SW480 (cell line): ENCODE measurements at regions not wholly inside any gene's neighbourhood (a gene's known extent, or its start where the extent isn't known, plus 50 kb on each side); places are given as distances from the start of the nearest gene placed in this dataset.
"Not testable (repeated sequence)": the region's sequence is repeated elsewhere in the genome, so short reads cannot be mapped to it uniquely, and the experiment has no call there.

Experiments used
- DNase-seq: peaks from one replicate; pipeline ENCODE4 v3.0.0-alpha.2; 2016; ENCODE audit warnings: low spot score

- no peak for DNase-seq
These were observed 110.2 kb upstream of the DPP6 start for GRCh38 chr7:153942036-153942435.

DNA sequence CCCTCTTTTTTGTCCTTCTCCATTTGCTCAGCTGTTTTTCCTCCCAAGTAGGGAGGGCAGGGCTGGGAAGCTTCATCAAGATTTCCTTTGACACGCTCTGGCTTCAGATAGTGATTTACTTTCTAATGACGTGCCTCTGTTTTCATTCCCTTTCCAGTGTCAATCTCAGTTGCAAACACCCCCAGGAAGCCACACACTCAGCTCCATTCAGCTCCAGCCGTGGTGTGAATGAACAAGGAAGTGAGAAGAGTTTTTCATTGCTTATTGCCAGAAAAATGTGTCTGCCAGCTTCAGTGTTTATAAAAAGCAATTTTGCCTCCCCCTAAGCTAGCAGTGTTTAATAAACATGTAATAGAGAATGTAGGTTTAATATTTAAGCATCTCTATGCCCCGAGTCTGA, 108.7 kb upstream of the DPP6 start:
- DNase-seq: no peak

- no peak for DNase-seq
These were observed 108.3 kb upstream of the DPP6 start for GRCh38 chr7:153943861-153944260.

- no peak for DNase-seq
These were observed 104.1 kb upstream of the DPP6 start for GRCh38 chr7:153948060-153948459.

DNA sequence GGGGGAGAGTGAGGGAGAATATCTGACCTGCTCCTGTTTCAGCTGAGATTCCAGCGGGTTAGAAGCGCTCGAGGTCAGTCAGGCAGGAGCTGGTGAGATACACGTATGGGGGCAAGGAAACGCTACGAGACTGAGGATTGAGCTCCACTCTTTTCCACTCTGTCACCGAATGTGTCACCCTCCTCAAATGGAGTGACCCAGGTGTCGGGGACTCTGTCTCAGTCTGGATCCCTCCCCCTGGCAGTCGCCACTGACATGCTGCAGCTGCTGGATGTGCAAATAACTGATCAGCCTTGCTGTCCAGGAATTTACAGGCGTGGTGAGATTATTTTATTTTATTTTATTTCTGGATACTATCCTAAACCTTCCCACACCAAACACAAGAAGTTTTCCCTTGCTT, 100.9 kb upstream of the DPP6 start:
- no peak for DNase-seq

DNA sequence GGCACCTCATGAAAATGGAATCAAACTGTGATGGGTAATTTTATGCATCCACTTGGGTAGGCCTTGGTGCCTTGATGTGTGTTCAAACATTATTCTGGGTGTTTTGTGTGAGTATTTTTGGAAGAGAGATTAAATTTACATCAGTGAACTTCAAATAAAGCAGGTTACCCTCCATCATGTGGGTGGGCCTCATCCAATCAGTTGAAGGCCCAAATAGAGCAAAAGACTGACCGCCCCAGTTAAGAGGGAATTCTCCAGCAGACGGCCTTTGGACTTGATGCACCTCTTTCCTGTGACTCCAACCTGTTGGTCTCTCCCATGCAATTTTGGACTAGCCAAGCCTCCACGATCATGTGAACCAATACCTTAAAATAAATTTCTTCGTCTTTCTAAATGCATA, 97.7 kb upstream of the DPP6 start:
- no peak for DNase-seq

GRCh38 chr7:153957677-153958076, 94.5 kb upstream of the DPP6 start:
- not testable (repeated sequence) for DNase-seq

DNA sequence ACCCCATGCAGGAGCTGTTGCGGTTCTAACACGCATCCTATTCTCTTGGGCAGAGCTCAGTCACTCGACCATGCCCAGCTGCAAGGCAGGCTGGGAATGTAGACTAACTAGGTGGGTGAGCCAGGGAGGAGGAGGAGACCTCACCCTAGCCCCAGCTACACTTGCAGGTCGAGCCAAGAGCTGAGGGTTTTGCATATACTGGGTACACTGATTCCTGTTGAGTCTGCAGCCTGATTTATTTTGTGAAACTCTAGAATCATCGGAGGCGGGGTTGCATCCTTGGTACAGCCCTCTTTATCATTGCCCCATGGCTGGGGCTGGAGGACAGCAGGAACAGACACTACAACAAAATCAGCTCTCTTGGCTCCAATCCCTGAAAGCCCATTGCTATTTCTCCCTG, 93.8 kb upstream of the DPP6 start:
- DNase-seq: not testable (repeated sequence)

GRCh38 chr7:153958789-153959188, 93.4 kb upstream of the DPP6 start:
- not testable (repeated sequence) for DNase-seq

GRCh38 chr7:153964481-153965112, 87.6 kb upstream of the DPP6 start:
- not testable (repeated sequence) for DNase-seq

- DNase-seq: not testable (repeated sequence)
These were observed 83.2 kb upstream of the DPP6 start for GRCh38 chr7:153969016-153969415.

GRCh38 chr7:153974603-153975002, 77.6 kb upstream of the DPP6 start:
- not testable (repeated sequence) for DNase-seq

GRCh38 chr7:153976745-153977144, 75.5 kb upstream of the DPP6 start:
- not testable (repeated sequence) for DNase-seq

DNA sequence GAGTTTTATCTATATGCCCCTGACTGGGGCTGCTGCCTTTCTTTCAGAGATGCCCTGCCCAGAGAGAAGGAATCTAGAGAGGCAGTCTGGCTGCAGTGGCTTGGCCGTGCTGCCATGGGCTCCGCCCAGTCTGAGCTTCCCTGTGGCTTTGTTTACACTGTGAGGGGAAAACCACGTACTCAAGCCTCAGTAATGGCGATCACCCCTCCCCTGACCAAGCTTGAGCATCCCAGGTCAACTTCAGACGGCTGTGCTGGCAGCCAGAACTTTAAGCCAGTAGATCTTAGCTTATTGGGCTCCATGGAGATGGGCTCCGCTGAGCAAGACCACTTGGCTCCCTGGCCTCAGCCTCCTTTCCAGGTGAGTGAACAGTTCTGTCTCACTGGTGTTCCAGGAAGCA, 69.0 kb upstream of the DPP6 start:
- not testable (repeated sequence) for DNase-seq

DNA sequence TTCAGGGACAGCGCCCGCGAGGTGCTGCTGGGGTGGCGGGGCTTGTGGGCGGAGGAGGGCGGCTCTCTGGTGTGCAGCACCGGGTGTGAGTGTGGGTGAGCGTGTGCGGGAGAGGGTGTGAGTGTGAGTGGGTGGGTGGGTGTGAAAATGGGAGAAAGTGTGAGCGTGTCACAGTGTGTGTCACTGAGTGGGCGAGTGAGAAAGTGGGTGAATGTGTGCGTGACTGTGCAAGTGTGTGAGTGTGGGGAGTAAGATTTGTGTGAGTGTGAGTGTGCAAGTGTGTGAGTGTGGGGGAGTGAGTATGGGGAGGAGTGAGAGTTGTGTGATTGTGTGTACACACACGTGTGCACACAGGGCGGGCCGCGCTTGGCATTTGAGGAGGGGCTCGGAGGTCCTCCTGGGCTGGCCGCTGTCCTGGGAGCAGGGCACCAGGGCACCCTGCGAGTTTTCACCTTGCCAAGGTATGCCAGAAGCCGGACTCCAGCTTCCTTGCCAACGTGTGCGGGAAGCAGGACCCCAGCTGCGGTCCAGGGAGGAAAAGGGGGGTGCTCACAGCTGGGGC, 63.1 kb upstream of the DPP6 start:
- not testable (repeated sequence) for DNase-seq

DNA sequence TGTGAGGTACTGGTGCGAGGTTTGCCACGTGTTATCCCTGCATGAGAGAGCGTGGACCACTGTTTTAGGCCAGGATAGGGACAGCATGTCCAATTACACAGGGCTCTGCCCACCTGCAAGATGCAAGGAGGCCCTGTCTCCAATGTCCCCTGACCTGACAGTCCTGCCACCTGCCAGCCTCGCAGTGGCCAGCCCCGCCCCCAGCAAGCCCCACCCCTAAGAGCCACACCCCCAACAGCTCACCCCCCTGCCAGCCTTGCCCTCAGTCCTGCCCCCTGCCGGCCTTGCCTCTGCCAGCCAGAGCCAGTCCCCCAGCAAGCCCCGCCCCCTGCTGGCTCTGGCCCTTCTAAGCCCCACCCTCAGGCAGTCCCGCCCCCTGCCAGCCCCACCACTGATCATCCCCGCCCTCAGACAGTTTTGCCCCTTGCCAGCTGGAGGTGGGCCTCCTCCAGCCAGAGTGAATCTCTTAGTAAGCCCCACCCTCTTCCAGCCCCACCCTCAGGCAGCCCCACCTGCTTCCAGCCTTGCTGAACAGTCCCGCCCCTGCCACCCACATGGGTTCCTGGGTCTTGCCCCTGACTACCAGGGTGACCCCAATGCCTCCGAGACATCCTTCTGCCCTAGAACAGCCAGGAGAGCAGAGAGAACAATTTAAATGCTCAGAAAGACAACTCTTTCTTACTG, 62.3 kb upstream of the DPP6 start:
- not testable (repeated sequence) for DNase-seq

GRCh38 chr7:153991471-153991870, 60.7 kb upstream of the DPP6 start:
- not testable (repeated sequence) for DNase-seq

DNA sequence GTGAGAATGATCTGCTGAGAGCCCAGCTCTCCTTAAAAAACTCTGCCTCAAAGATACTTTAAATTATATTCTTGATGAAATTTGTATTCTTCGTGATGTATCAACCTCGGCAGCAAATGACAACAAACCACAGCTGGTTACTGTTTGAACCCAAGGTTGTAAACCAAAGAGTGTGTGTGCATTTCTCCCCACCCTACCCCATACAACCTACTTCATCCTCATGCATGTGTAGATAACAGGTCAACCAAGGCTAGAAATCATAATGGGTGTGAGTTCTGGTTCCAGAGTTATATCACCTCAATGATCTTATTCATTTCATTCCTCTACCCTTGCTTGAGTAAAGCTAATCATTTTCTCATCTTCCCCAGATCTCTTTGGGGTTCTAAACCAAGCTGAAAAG, 58.8 kb upstream of the DPP6 start:
- not testable (repeated sequence) for DNase-seq

- not testable (repeated sequence) for DNase-seq
These were observed 53.3 kb upstream of the DPP6 start for GRCh38 chr7:153998896-153999295.
